ENCODE measurements at regions not wholly inside any gene's neighbourhood (a gene's known extent, or its start where the extent isn't known, plus 50 kb on each side); places are given as distances from the start of the nearest gene placed in this dataset.

- peak; percentile 5 for DNase-seq (ENCODE audit: low spot score)
Observed at GRCh38 chr4:36394352-36394903, 113.0 kb downstream of the DTHD1 start.

GRCh38 chr4:36399762-36400353, 118.4 kb downstream of the DTHD1 start:
- no peak for DNase-seq (ENCODE audit: low spot score)

DNA sequence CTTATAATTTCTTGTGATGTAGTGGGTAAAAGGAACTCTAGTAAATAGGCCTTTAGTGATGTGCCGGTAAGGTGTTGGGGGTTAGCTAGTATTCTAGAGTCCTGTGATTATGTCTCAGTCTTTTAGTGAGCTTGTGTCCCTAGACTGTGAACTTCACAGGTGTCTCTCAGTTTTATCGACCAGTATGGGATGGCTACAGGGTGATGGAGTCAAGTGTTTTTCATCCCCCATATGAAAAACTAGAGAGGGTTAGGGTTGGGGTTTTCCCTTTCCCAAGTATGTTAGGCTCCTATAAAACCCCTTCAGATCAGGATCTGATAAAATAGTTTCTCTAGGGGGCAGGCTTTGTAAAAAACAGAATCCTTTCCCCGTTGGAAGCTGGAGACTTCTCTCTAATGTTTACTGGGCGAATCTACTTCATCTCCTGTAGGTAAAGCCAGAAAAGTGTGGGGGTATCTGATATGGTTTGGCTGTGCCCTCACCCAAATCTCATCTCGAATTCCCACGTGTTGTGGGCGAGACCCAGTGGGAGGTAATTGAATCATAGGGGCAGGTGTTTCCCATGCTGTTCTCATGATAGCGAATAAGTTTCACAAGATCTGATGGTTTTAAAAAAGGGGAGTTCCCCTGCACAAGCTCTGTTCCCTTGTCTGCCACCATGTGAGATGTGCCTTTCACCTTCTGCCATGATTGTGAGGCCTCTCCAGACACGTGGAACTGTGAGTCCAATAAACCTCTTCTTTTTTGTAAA, 120.8 kb downstream of the DTHD1 start:
- no peak for DNase-seq (ENCODE audit: low spot score)

DNA sequence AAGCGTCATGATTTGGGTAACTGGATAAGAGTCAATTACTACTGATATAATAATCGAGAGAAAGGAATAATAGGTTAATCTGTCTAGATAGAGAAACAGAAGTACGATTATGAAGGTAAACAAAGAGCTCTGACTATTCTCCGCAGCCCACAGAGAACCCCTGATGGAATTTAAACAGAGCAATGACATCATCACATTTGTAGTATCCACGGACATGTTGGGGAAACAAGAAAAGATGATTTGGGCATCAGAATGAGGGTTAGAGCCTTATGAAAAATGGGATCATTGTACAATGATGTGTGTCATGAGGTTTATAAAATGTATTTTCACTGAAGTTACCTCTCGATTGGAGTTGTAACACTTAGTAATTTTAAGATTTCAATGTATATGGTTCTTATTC, 129.9 kb downstream of the DTHD1 start:
- DNase-seq (ENCODE audit: low spot score) = no peak

DNA sequence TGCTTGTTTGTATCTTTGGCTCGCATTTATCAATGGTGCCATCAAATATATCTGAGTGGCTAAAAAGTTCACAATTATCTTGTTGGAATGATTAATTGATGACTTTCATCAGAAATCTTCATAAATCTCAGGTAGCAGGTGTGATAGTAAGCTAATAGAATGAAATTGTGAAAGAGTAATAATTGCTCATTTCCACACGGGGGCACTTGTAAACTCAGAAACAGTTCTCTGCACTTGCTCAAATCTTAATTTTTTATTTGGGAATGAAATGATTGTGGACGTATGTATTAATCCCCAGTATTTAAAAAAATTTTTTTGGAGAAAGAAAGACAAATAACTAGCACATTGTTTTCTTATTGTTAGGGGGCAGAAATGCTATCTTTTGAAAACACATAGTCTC, 132.8 kb downstream of the DTHD1 start:
- peak; percentile 11 for DNase-seq (ENCODE audit: low spot score)

GRCh38 chr4:36417146-36417545, 135.7 kb downstream of the DTHD1 start:
- DNase-seq (ENCODE audit: low spot score) = no peak

DNA sequence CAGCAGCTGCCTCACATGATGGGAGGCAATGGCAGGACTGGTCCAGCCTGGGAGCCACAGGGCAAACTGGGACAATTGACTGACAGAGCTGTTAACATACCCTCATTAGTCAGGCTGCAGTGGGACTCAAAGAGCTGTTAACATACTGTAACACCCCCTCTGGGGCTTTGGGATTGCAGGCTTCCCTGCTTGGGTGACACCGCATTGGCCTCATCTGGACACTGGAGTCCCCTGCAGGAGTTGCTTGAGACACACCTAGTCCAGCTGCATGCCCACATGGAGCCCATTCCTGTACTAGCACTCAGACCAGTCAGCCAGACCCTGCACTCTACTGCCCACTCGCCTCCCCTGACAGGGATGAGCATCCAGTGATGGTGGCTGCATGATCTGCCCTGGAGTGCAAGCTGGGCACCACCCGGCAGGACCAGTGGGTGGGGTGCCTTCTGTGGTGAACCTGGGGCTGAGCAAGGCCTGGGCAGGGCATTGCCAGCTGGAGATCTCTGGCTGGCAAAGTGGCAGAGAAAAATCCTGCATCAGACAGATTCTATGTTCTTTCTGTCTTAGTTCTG, 138.8 kb downstream of the DTHD1 start:
- DNase-seq (ENCODE audit: low spot score) = no peak

DNA sequence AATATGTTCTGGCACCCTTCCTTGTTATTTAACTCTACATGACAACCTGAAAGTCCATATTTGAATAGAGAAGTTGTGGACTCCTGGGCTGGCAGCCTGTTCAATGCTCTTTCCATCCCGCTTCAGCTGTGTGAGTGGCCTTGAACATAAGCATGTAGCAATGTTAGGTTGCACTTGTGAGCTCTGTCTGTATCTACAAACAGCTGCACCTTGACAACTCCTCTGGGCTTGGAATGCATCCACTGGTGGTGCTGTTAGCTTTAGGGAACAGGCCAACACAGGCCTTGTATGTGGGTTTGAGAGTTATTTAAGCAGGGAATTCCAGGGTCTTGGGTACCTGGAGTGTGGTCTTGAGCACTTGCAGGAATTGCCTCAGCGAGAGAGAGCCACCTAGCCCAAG, 141.2 kb downstream of the DTHD1 start:
- no peak for DNase-seq (ENCODE audit: low spot score)

DNA sequence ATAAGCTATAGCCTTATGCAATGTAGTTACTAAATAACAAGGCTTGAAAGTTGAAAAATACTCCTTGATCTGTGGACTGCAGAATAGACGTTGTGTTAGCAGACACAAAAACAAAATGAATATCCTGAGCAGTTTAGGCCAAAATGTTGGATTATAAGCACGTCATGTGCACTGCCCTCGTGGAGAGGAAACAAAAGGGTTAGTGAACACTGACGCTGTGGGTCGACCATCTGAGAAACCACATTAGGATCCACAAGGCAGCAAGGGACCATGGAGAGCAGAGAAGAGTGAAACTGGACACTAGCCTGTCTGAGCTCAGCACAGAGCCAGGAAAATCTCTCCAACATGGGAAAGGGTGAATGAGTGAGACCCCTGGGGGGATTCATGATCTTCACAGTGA, 145.3 kb downstream of the DTHD1 start:
- DNase-seq (ENCODE audit: low spot score) = no peak

- no peak for DNase-seq (ENCODE audit: low spot score)
Observed at GRCh38 chr4:36427696-36428095, 146.3 kb downstream of the DTHD1 start.

DNA sequence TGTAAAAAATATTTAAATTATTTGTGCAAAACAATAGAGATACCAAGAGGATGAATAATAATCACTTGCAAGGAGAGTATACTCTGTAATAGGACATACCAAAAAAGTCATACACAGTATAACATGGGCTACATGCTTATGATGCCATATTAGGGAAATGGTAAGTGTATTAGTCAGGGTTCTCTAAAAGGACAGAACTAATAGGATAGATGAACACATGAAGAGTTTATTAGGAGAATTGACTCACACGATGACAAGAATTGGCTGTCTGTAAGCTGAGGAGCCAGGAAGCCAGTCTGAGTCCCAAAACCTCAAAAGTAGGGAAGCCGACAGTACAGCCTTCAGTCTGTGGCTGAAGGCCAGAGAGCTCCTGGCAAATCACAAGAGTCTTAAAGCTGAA, 151.2 kb downstream of the DTHD1 start:
- DNase-seq (ENCODE audit: low spot score) = no peak

GRCh38 chr4:36439556-36439955, 158.1 kb downstream of the DTHD1 start:
- no peak for DNase-seq (ENCODE audit: low spot score)

DNA sequence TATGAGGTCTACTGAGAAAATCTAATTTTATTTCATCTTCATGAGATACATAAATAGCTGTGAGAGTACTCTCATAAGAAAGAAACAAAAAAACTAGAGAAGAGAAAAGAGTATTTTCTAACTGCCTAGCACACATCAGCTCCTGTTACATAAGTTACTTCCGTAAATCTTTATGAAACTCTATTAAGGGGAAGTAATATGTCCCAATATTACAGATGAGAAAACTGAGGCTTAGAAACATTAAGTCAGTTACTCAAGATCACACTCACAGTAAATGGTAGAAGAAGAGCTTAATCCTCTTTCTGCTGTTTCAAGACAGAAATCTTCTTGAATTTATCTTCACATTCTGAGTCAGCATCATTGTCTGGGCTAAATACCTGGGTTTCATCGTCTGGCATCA, 164.1 kb downstream of the DTHD1 start:
- DNase-seq (ENCODE audit: low spot score) = no peak

GRCh38 chr4:36446275-36446674, 164.9 kb downstream of the DTHD1 start:
- DNase-seq (ENCODE audit: low spot score) = no peak

- no peak for DNase-seq (ENCODE audit: low spot score)
Observed at GRCh38 chr4:36461344-36461743, 179.9 kb downstream of the DTHD1 start.

GRCh38 chr4:36467670-36468069, 186.3 kb downstream of the DTHD1 start:
- DNase-seq (ENCODE audit: low spot score) = no peak

GRCh38 chr4:36471903-36472302, 190.5 kb downstream of the DTHD1 start:
- DNase-seq (ENCODE audit: low spot score) = no peak

GRCh38 chr4:36476135-36476534, 194.7 kb downstream of the DTHD1 start:
- no peak for DNase-seq (ENCODE audit: low spot score)

- DNase-seq (ENCODE audit: low spot score) = no peak
Observed at GRCh38 chr4:36477861-36478260, 196.4 kb downstream of the DTHD1 start.

DNA sequence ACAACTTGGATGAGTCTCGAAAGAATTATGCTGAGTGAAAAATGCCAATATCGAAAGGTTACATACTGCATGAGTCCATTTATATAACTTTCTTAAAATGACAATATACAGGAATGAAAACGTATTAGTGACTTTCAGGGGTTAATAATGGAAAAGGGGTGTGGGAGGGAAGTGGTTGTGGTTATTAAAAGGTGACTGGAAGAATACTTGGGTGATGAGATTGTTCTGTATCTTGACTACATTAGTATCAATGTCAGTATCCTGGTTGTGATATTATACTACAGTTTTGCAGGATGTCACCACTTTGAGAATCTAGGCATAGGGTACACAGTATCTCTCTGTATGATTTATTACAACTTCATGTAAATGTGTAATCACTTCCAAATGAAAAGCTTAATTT, 204.5 kb downstream of the DTHD1 start:
- DNase-seq (ENCODE audit: low spot score) = no peak

GRCh38 chr4:36489798-36490197, 208.4 kb downstream of the DTHD1 start:
- DNase-seq (ENCODE audit: low spot score) = no peak

- no peak for DNase-seq (ENCODE audit: low spot score)
Observed at GRCh38 chr4:36492041-36492440, 210.6 kb downstream of the DTHD1 start.

DNA sequence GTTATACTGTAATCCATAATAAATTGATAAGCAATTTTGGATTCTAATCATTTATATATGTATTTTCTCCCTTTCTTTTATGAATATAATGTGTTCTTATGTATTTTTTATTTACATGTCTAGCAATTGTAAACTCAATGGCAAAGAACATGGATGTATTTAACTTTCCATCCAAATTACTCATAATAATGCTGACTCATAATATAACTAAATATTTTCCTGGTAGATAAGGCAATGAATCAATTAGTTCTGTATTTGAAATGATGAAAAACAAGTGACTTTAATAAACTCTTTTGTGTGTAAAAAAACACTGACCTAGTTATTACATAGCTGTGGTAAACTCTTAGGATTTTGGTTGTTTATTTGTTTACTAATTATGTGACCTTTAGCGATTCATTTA, 211.2 kb downstream of the DTHD1 start:
- DNase-seq (ENCODE audit: low spot score) = no peak
